CD4-positive, alpha-beta memory T cell (primary cell): ENCODE measurements at regions not wholly inside any gene's neighbourhood (a gene's known extent, or its start where the extent isn't known, plus 50 kb on each side); places are given as distances from the start of the nearest gene placed in this dataset.

Source experiments
- CTCF ChIA-PET: fragments of 350-600 bp; sonication (Branson Sonifier 250); formaldehyde crosslinking; loops from one replicate; lab custom pipeline; 2021; ENCODE audit warnings: inconsistent platforms; ENCODE audit not compliant: partially characterized antibody; lab: Charles Lee
- POLR2A ChIA-PET: fragments of 350-600 bp; sonication (Branson Sonifier 250); formaldehyde crosslinking; loops from one replicate; lab custom pipeline; 2021; ENCODE audit not compliant: partially characterized antibody; lab: Charles Lee
- DNase-seq, 5 donors: peaks; one replicate each; pipeline versions ENCODE4 v3.0.0 to v3.0.0-alpha.2; 2020 to 2022; ENCODE audit warnings: mixed read lengths in 1 of 5
- H3K27ac ChIP-seq: one replicate; pipeline ENCODE4 v1.7.0; 2013; ENCODE audit warnings: low read depth, low read length
- H3K27me3 ChIP-seq: 2 replicates; pipeline ENCODE4 v1.7.0; 2013; ENCODE audit warnings: mild to moderate bottlenecking, low read length, moderate library complexity; ENCODE audit not compliant: insufficient read depth
- H3K36me3 ChIP-seq: 2 replicates; pipeline ENCODE4 v1.7.0; 2013; ENCODE audit warnings: mild to moderate bottlenecking, low read length, moderate library complexity; ENCODE audit not compliant: insufficient read depth
- H3K4me1 ChIP-seq: 2 replicates; pipeline ENCODE4 v1.7.0; 2013; ENCODE audit warnings: mild to moderate bottlenecking, low read length, moderate library complexity; ENCODE audit not compliant: insufficient read depth
- H3K4me3 ChIP-seq, 2 donors: one replicate each; pipeline ENCODE4 v1.7.0; 2013; ENCODE audit warnings: low read length in 2 of 2, mild to moderate bottlenecking in 1 of 2
- H3K9me3 ChIP-seq, 2 donors: one replicate each; pipeline ENCODE4 v1.7.0; 2013; ENCODE audit warnings: low read length in 2 of 2, control low read depth in 1 of 2; ENCODE audit not compliant: control insufficient read depth in 1 of 2
- H3K27ac Mint-ChIP-seq, 7 donors: one replicate each; pipeline ENCODE4 v1.8.0; 2020 to 2021; ENCODE audit warnings: mixed read lengths in 7 of 7, mild to moderate bottlenecking in 6 of 7, inconsistent platforms in 3 of 7, moderate library complexity in 3 of 7
- H3K27me3 Mint-ChIP-seq, 2 donors: one replicate each; pipeline ENCODE4 v1.8.0; 2020 to 2021; ENCODE audit warnings: mixed read lengths in 2 of 2
- H3K36me3 Mint-ChIP-seq, 2 donors: one replicate each; pipeline ENCODE4 v1.8.0; 2020 to 2021; ENCODE audit warnings: mixed read lengths in 2 of 2, inconsistent platforms in 1 of 2, mild to moderate bottlenecking in 1 of 2
- H3K4me1 Mint-ChIP-seq, 4 donors: one replicate each; pipeline ENCODE4 v1.8.0; 2020 to 2021; ENCODE audit warnings: mixed read lengths in 4 of 4, mild to moderate bottlenecking in 1 of 4
- H3K4me3 Mint-ChIP-seq, 8 donors: one replicate each; pipeline ENCODE4 v1.8.0; 2020 to 2021; ENCODE audit warnings: mixed read lengths in 8 of 8, mild to moderate bottlenecking in 7 of 8, moderate library complexity in 6 of 8, inconsistent platforms in 3 of 8
- H3K9me3 Mint-ChIP-seq, 8 donors: one replicate each; pipeline ENCODE4 v1.8.0; 2020 to 2021; ENCODE audit warnings: mixed read lengths in 8 of 8, mild to moderate bottlenecking in 5 of 8, inconsistent platforms in 3 of 8, moderate library complexity in 1 of 8
- intact Hi-C: fragments of 100-400 bp; cut with micrococcal nuclease; formaldehyde crosslinking; loops from one replicate; pipeline ENCODE4 v1.15.1; 2023

GRCh38 chr6:166728884-166729530 is 102.0 kb upstream of the RPS6KA2 start:
- Histone ChIP-seq H3K4me1 (no peaks in the 10 kb centered on the region), H3K27ac (no peak overlapping the region), H3K4me3 (no peak overlapping the region), H3K36me3 (no peaks in the 10 kb centered on the region), H3K27me3 (no peaks in the 10 kb centered on the region), H3K9me3 (no peaks in the 10 kb centered on the region)
- no peak overlapping the region for H3K27ac Mint-ChIP-seq
- H3K4me1 Mint-ChIP-seq: peaks cover 0 to 3% (median 1%) of the 10 kb centered on the region in 4 donors
- H3K4me3 Mint-ChIP-seq: no peak overlapping the region
- ChIA-PET POLR2A (no interaction called here), CTCF (no interaction called here)
- H3K27me3 Mint-ChIP-seq: no peaks in the 10 kb centered on the region
- H3K9me3 Mint-ChIP-seq: no peaks in the 10 kb centered on the region
- no peak for DNase-seq
- H3K36me3 Mint-ChIP-seq: peaks cover 0 to 7% of the 10 kb centered on the region in 2 donors
- intact Hi-C loops: no loop called here

GRCh38 chr6:166726201-166726600 is 99.2 kb upstream of the RPS6KA2 start:
- Mint-ChIP-seq H3K9me3 (peaks cover 0 to 2% (median 0%) of the 10 kb centered on the region in 8 donors), H3K4me3 (no peak overlapping the region), H3K27me3 (peaks cover 0 to 1% of the 10 kb centered on the region in 2 donors), H3K27ac (no peak overlapping the region), H3K4me1 (peaks cover 0 to 3% (median 0%) of the 10 kb centered on the region in 4 donors), H3K36me3 (no peaks in the 10 kb centered on the region)
- no peaks in the 10 kb centered on the region for H3K4me1 ChIP-seq
- H3K4me3 ChIP-seq: no peak overlapping the region
- no peaks in the 10 kb centered on the region for H3K36me3 ChIP-seq
- H3K27ac ChIP-seq: no peak overlapping the region
- ChIA-PET POLR2A (no interaction called here), CTCF (no interaction called here)
- intact Hi-C loops: no loop called here
- H3K9me3 ChIP-seq: no peaks in the 10 kb centered on the region
- no peak for DNase-seq
- H3K27me3 ChIP-seq: no peaks in the 10 kb centered on the region

GRCh38 chr6:166725571-166725970 is 98.5 kb upstream of the RPS6KA2 start:
- POLR2A ChIA-PET: no interaction called here
- Mint-ChIP-seq H3K9me3 (peaks cover 0 to 2% (median 0%) of the 10 kb centered on the region in 8 donors), H3K36me3 (no peaks in the 10 kb centered on the region), H3K27ac (no peak overlapping the region), H3K27me3 (peaks cover 0 to 1% of the 10 kb centered on the region in 2 donors), H3K4me3 (no peak overlapping the region), H3K4me1 (peaks cover 0 to 3% (median 0%) of the 10 kb centered on the region in 4 donors)
- Histone ChIP-seq H3K27ac (no peak overlapping the region), H3K27me3 (no peaks in the 10 kb centered on the region), H3K9me3 (no peaks in the 10 kb centered on the region), H3K4me3 (no peak overlapping the region), H3K36me3 (no peaks in the 10 kb centered on the region), H3K4me1 (no peaks in the 10 kb centered on the region)
- intact Hi-C loops: no loop called here
- DNase-seq: no peak
- CTCF ChIA-PET: no interaction called here

DNA sequence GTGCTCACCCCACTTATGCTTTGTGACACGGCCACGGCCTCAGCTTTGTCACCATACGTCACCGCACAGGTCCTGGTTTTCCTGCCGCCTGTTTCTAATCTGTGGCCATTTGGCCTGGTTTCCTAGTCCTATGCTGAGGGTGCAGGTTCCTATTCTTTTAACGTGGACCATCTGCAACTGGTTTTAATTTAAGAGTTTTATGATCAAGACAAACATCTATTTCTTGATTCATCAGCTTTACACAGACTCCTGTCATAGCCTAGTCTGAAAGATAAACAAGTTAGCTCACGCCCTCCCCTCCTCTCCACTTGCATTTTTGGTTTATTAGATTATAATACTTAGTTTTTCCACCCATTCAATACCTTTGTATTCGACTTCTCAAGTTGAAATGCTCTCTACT is 97.5 kb upstream of the RPS6KA2 start:
- Histone ChIP-seq H3K4me1 (no peaks in the 10 kb centered on the region), H3K9me3 (no peaks in the 10 kb centered on the region), H3K27me3 (no peaks in the 10 kb centered on the region), H3K27ac (no peak overlapping the region), H3K4me3 (no peak overlapping the region), H3K36me3 (no peaks in the 10 kb centered on the region)
- ChIA-PET CTCF (no interaction called here), POLR2A (no interaction called here)
- intact Hi-C loops: no loop called here
- Mint-ChIP-seq H3K27ac (no peak overlapping the region), H3K4me1 (peaks cover 0 to 1% (median 0%) of the 10 kb centered on the region in 4 donors), H3K9me3 (peaks cover 0 to 2% (median 0%) of the 10 kb centered on the region in 8 donors), H3K36me3 (no peaks in the 10 kb centered on the region), H3K27me3 (peaks cover 0 to 1% of the 10 kb centered on the region in 2 donors), H3K4me3 (no peak overlapping the region)
- no peak for DNase-seq

- intact Hi-C loops: no loop called here
- POLR2A ChIA-PET: no interaction called here
- Histone ChIP-seq H3K4me3 (no peak overlapping the region), H3K4me1 (no peaks in the 10 kb centered on the region), H3K9me3 (no peaks in the 10 kb centered on the region), H3K36me3 (no peaks in the 10 kb centered on the region), H3K27me3 (no peaks in the 10 kb centered on the region), H3K27ac (no peak overlapping the region)
- DNase-seq: no peak
- Mint-ChIP-seq H3K36me3 (no peaks in the 10 kb centered on the region), H3K4me3 (no peak overlapping the region), H3K27ac (no peak overlapping the region), H3K27me3 (peaks cover 0 to 1% of the 10 kb centered on the region in 2 donors), H3K4me1 (no peaks in the 10 kb centered on the region), H3K9me3 (peaks cover 0 to 2% (median 0%) of the 10 kb centered on the region in 8 donors)
- CTCF ChIA-PET: no interaction called here
Observed at GRCh38 chr6:166722785-166723184, 95.7 kb upstream of the RPS6KA2 start.

DNA sequence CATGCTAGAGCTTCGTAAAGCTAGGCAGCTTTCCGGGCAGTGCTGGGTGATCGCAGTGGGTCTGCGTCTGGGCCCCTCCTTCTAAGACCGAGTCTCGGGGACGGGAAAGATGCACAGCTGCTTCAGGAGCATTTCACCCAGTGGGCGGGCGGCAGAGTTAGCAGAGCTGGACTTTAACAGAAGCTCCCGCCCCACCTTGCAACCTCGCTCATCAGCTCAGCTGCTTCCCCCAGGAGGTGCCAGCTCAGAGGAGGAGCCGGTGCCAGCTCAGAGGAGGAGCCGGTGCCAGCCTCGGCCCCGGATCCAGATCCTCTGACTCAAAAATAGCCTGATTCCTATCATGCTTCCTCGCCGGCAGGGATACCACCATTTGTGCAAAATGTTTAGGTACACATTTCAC is 94.5 kb upstream of the RPS6KA2 start:
- H3K27ac ChIP-seq: no peak overlapping the region
- H3K4me3 ChIP-seq: no peak overlapping the region
- no peaks in the 10 kb centered on the region for H3K9me3 ChIP-seq
- Mint-ChIP-seq H3K4me1 (no peaks in the 10 kb centered on the region), H3K36me3 (peaks cover 0 to 4% of the 10 kb centered on the region in 2 donors), H3K4me3 (no peak overlapping the region), H3K9me3 (peaks cover 0 to 2% (median 0%) of the 10 kb centered on the region in 8 donors), H3K27me3 (peaks cover 0 to 1% of the 10 kb centered on the region in 2 donors), H3K27ac (no peak overlapping the region)
- no peaks in the 10 kb centered on the region for H3K27me3 ChIP-seq
- ChIA-PET CTCF (no interaction called here), POLR2A (no interaction called here)
- H3K4me1 ChIP-seq: no peaks in the 10 kb centered on the region
- DNase-seq: no peak
- H3K36me3 ChIP-seq: no peaks in the 10 kb centered on the region
- intact Hi-C loops: no loop called here

DNA sequence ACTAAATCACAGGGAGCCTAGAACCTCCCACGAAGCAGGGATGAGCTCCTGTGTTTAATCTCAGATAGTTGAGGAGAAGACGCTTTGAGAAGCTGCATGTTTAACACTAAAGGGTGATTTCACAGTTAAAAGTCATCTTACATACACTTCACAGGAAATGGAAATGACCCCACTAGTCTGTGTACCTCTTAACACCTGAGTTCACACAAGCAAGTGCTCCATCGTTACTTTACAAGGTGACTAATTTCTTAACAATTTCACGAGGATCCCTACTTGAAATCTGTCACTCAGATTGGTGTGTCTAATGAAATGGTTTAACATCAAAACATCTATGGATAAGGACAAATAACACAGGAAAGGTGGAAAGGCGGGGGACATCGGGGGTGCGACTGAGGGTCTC is 93.8 kb upstream of the RPS6KA2 start:
- Histone ChIP-seq H3K4me1 (no peaks in the 10 kb centered on the region), H3K27ac (no peak overlapping the region), H3K4me3 (no peak overlapping the region), H3K27me3 (no peaks in the 10 kb centered on the region), H3K36me3 (no peaks in the 10 kb centered on the region), H3K9me3 (no peaks in the 10 kb centered on the region)
- intact Hi-C loops: no loop called here
- peaks cover 0 to 2% (median 0%) of the 10 kb centered on the region in 8 donors for H3K9me3 Mint-ChIP-seq
- peaks cover 0 to 4% of the 10 kb centered on the region in 2 donors for H3K36me3 Mint-ChIP-seq
- no peak overlapping the region for H3K4me3 Mint-ChIP-seq
- POLR2A ChIA-PET: no interaction called here
- DNase-seq: no peak
- H3K27ac Mint-ChIP-seq: no peak overlapping the region
- H3K27me3 Mint-ChIP-seq: peaks cover 0 to 1% of the 10 kb centered on the region in 2 donors
- CTCF ChIA-PET: no interaction called here
- no peaks in the 10 kb centered on the region for H3K4me1 Mint-ChIP-seq
